ENCODE measurements at regions not wholly inside any gene's neighbourhood (a gene's known extent, or its start where the extent isn't known, plus 50 kb on each side); places are given as distances from the start of the nearest gene placed in this dataset.

DNA sequence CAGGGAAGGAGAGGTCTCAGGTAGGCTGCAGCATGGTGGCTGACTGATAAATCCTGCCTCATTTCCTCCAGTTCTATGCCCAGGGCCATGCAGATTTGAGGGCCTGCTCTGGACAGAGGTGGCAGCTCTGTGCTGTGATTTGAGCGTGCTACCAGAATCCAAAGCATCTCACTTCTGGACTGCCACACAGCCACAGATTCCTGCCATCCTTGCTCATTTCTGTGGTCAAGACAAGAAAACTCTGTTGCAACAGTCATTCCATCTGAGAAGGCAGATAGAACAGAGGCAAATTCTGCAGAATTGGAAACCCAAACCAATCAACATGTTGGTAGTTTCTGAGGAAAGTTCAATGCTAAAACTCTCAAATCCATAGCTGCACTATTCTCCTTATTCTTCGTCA, 102.8 kb upstream of the GALNT2 start:
- intact Hi-C loops (cut with DNase I) = no loop called here
- no peak for DNase-seq
- H3K9me3 ChIP-seq (replicated peaks in 1 of 3) = no peaks in the 10 kb centered on the region
- TF ChIP-seq, protein P1, sequence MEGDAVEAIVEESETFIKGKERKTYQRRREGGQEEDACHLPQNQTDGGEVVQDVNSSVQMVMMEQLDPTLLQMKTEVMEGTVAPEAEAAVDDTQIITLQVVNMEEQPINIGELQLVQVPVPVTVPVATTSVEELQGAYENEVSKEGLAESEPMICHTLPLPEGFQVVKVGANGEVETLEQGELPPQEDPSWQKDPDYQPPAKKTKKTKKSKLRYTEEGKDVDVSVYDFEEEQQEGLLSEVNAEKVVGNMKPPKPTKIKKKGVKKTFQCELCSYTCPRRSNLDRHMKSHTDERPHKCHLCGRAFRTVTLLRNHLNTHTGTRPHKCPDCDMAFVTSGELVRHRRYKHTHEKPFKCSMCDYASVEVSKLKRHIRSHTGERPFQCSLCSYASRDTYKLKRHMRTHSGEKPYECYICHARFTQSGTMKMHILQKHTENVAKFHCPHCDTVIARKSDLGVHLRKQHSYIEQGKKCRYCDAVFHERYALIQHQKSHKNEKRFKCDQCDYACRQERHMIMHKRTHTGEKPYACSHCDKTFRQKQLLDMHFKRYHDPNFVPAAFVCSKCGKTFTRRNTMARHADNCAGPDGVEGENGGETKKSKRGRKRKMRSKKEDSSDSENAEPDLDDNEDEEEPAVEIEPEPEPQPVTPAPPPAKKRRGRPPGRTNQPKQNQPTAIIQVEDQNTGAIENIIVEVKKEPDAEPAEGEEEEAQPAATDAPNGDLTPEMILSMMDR (IDR thresholded peaks at IDR 0.05) = no peak
- no peak for TF ChIP-seq POLR2A (IDR thresholded peaks at IDR 0.05)
- WGBS, 4 donors = 85 to 99% (median 93%) methylated on average over 2 of the region's 2 CpGs
- H3K27me3 ChIP-seq = peaks cover 9% of the 10 kb centered on the region
- no peak overlapping the region for H3K4me3 ChIP-seq
- H3K36me3 ChIP-seq (replicated peaks in 1 of 2) = no peaks in the 10 kb centered on the region
- no peaks in the 10 kb centered on the region for H3K4me1 ChIP-seq (replicated peaks in 1 of 2)
- H3K27ac ChIP-seq = no peak overlapping the region

DNA sequence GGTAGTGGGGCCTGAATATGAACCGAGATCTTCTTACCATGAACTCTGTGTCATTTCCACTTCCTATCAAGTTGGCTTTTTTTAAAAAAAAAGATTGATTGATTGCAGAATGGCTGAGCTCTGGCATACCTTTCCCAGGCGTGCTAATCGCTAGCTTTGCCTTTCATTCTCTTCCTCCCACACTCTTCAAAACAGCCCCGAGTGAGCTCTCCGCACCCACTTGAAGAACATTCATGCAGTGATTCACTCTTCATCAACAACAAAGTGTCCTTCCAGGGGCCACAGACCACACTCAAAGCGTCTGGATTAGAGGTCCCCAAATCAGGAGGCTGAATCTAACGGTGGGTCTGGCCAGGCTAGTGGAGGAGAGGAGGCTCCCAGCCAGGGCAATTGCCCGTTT, 96.3 kb upstream of the GALNT2 start:
- TF ChIP-seq POLR2A (IDR thresholded peaks at IDR 0.05) = no peak
- TF ChIP-seq, protein P1 (IDR thresholded peaks at IDR 0.05) = no peak
- Histone ChIP-seq H3K4me1 (replicated peaks in 1 of 2) (no peaks in the 10 kb centered on the region), H3K9me3 (replicated peaks in 1 of 3) (peaks cover 0 to 1% (median 0%) of the 10 kb centered on the region in 3 donors), H3K36me3 (replicated peaks in 1 of 2) (no peaks in the 10 kb centered on the region), H3K27ac (no peak overlapping the region), H3K4me3 (no peak overlapping the region), H3K27me3 (no peaks in the 10 kb centered on the region)
- no peak for DNase-seq
- WGBS, 4 donors = 64 to 81% (median 73%) methylated on average over 8 of the region's 8 CpGs
- intact Hi-C loops (cut with DNase I) = no loop called here

DNA sequence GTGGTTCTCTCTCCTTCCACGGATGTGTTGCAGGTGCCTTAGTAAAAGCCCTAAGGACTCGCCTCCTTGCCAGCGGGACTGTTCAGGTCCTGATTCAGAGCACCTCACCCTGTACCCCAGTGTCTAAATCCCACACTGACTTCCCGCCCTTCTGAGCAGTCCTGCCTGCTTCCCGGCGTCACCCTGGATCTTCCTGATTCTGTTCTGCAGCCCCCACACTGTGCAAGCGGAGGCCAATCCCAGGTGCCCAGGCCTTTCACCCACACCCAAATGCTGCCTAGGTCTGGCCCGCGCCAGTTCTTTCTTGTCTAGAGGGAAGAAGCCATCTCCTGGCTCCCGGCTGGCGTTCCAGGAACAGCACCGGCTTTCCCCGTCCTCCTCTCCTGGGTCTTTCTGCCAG, 95.9 kb upstream of the GALNT2 start:
- DNase-seq = no peak

DNA sequence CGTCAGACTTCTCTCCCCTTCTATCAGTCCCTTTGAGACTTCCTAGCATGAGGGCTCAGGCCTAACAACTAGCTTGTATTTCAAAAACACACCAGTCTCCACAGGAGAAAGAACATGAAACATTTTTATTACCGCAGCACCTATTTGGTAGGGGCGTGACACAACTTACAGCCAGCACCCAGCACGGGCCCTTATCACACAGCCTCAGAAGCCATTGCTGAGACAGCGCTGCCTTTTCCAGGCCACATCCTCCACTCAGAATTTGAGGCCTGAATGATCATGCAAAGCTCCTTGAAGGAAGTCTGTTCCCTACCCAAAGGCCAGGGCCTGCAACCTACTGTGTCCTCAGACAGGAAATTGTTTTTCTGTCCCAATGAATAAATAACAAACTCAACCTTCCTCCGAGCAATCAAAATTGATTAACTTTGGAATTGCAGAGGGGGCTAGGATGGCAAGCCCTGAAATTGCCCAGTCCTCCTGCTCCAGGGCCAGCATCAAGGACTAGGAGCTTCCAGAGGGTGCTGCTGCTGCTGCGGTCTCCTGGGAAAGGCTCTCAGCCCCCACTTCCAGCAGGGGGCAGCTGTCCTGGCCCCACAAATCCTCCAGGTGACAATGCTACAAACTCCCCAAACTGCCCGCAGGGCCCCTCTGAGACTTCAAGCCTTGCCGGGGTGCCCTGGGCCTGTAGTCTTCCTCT, 94.3 kb upstream of the GALNT2 start:
- no peak for TF ChIP-seq POLR2A (IDR thresholded peaks at IDR 0.05)
- TF ChIP-seq, protein P1 (IDR thresholded peaks at IDR 0.05) = peak in 2 of 6 experiments; percentile 18 to 20
- H3K27ac ChIP-seq = no peak overlapping the region
- no peaks in the 10 kb centered on the region for H3K27me3 ChIP-seq
- intact Hi-C loops (cut with DNase I) = no loop called here
- 83 to 90% (median 88%) methylated on average over 8 to 9 of the region's 9 CpGs for WGBS, 4 donors
- H3K4me1 ChIP-seq (replicated peaks in 1 of 2) = no peaks in the 10 kb centered on the region
- no peak overlapping the region for H3K4me3 ChIP-seq
- no peaks in the 10 kb centered on the region for H3K36me3 ChIP-seq (replicated peaks in 1 of 2)
- H3K9me3 ChIP-seq (replicated peaks in 1 of 3) = peaks cover 0 to 14% (median 0%) of the 10 kb centered on the region in 3 donors
- DNase-seq = no peak

More for the DNA sequence above, 95.9 kb upstream of the GALNT2 start:
- intact Hi-C loops (cut with DNase I) = no loop called here
- Histone ChIP-seq H3K27ac (no peak overlapping the region), H3K9me3 (replicated peaks in 1 of 3) (peaks cover 0 to 6% (median 0%) of the 10 kb centered on the region in 3 donors), H3K4me3 (no peak overlapping the region), H3K4me1 (replicated peaks in 1 of 2) (no peaks in the 10 kb centered on the region), H3K36me3 (replicated peaks in 1 of 2) (no peaks in the 10 kb centered on the region), H3K27me3 (no peaks in the 10 kb centered on the region)
- TF ChIP-seq, protein P1 (IDR thresholded peaks at IDR 0.05) = no peak
- no peak for TF ChIP-seq POLR2A (IDR thresholded peaks at IDR 0.05)
- 94 to 95% (median 95%) methylated on average over 13 of the region's 13 CpGs for WGBS, 4 donors
